GM23338 (cell line): ENCODE measurements at regions not wholly inside any gene's neighbourhood (a gene's known extent, or its start where the extent isn't known, plus 50 kb on each side); places are given as distances from the start of the nearest gene placed in this dataset.

Experiments
- ATAC-seq: fragments of 200-7000 bp; cut with Tn5 transposase; 3 replicates; pipeline ENCODE4 v1.9.1; 2020
- DNase-seq: peaks from one replicate; pipeline ENCODE4 v3.0.0-alpha.2; 2015; ENCODE audit warnings: low spot score
- H2AFZ ChIP-seq: fragments of 200-600 bp; sonication (generic); 2 replicates; pipeline ENCODE4 v1.8.0; 2016; ENCODE audit warnings: antibody characterized with exemption, mild to moderate bottlenecking, moderate library complexity
- H3F3A ChIP-seq: fragments of 200-600 bp; sonication (generic); replicated peaks from 2 replicates; pipeline ENCODE4 v1.8.0; 2017; ENCODE audit warnings: antibody characterized with exemption, mixed run types, low read depth
- H3K27ac ChIP-seq: fragments of 200-600 bp; sonication (generic); 2 replicates; pipeline ENCODE4 v1.6.1; 2016; ENCODE audit warnings: low read depth
- H3K27me3 ChIP-seq: fragments of 200-600 bp; sonication (generic); 2 replicates; pipeline ENCODE4 v1.8.0; 2016; ENCODE audit warnings: mild to moderate bottlenecking, mixed run types, moderate library complexity; ENCODE audit not compliant: insufficient read depth
- H3K36me3 ChIP-seq: fragments of 200-600 bp; sonication (generic); 2 replicates; pipeline ENCODE4 v1.8.0; 2016; ENCODE audit warnings: mild to moderate bottlenecking; ENCODE audit not compliant: insufficient read depth
- H3K4me1 ChIP-seq: fragments of 200-600 bp; sonication (generic); 2 replicates; pipeline ENCODE4 v1.8.0; 2016; ENCODE audit warnings: mild to moderate bottlenecking, moderate library complexity; ENCODE audit not compliant: insufficient read depth
- H3K4me2 ChIP-seq: fragments of 200-600 bp; sonication (generic); 2 replicates; pipeline ENCODE4 v1.7.1; 2017; ENCODE audit warnings: mixed run types
- H3K4me3 ChIP-seq: fragments of 200-600 bp; sonication (generic); 2 replicates; pipeline ENCODE4 v1.6.1; 2016; ENCODE audit warnings: mixed run types
- H3K79me2 ChIP-seq: fragments of 200-600 bp; sonication (generic); replicated peaks from 2 replicates; pipeline ENCODE4 v1.8.0; 2017; ENCODE audit warnings: mild to moderate bottlenecking; ENCODE audit not compliant: insufficient read depth
- H3K9me2 ChIP-seq: fragments of 200-600 bp; sonication (generic); 2 replicates; pipeline ENCODE4 v1.8.0; 2017; ENCODE audit not compliant: insufficient read depth
- H4K20me1 ChIP-seq: fragments of 200-600 bp; sonication (generic); replicated peaks from 2 replicates; pipeline ENCODE4 v1.8.0; 2017; ENCODE audit warnings: mild to moderate bottlenecking; ENCODE audit not compliant: insufficient read depth
- H3K27ac Mint-ChIP-seq: 2 replicates; pipeline ENCODE4 v1.8.0; 2020; ENCODE audit warnings: inconsistent platforms, mild to moderate bottlenecking, moderate library complexity, mixed read lengths
- H3K27me3 Mint-ChIP-seq: 3 replicates; pipeline ENCODE4 v1.8.0; 2022; ENCODE audit warnings: low read depth, mild to moderate bottlenecking, moderate library complexity, mixed read lengths, inconsistent platforms; ENCODE audit not compliant: insufficient read depth, poor library complexity
- H3K36me3 Mint-ChIP-seq: 3 replicates; pipeline ENCODE4 v1.8.0; 2021; ENCODE audit warnings: low read depth, mild to moderate bottlenecking, inconsistent platforms, moderate library complexity, mixed read lengths
- H3K4me1 Mint-ChIP-seq: 3 replicates; pipeline ENCODE4 v1.8.0; 2020; ENCODE audit warnings: mild to moderate bottlenecking, inconsistent platforms, mixed read lengths
- H3K4me3 Mint-ChIP-seq: 3 replicates; pipeline ENCODE4 v1.8.0; 2021; ENCODE audit warnings: moderate library complexity, mild to moderate bottlenecking, inconsistent platforms, mixed read lengths
- H3K9me3 Mint-ChIP-seq: 3 replicates; pipeline ENCODE4 v1.8.0; 2020; ENCODE audit warnings: moderate library complexity, mild to moderate bottlenecking, inconsistent platforms, mixed read lengths
- CREB1 ChIP-seq: fragments of 250-450 bp; sonication (Bioruptor Pico); IDR thresholded peaks from 2 replicates; pipeline ENCODE4 v1.5.0; 2020; ENCODE audit warnings: low read depth, mild to moderate bottlenecking, moderate library complexity
- NANOG ChIP-seq: IDR thresholded peaks from 2 replicates; pipeline ENCODE4 v1.6.1; 2016; ENCODE audit warnings: antibody characterized with exemption, borderline replicate concordance
- POLR2AphosphoS5 ChIP-seq: IDR thresholded peaks from 2 replicates; pipeline ENCODE4 v1.6.1; 2016; ENCODE audit warnings: antibody characterized with exemption, low read depth
- ZNF114 ChIP-seq: fragments of 250-450 bp; sonication (Bioruptor Pico); IDR thresholded peaks from 2 replicates; pipeline ENCODE4 v1.5.0; 2020; ENCODE audit warnings: mild to moderate bottlenecking, moderate library complexity
- TF ChIP-seq, protein P1 (sequence below): fragments of 250-450 bp; sonication (Bioruptor Pico); IDR thresholded peaks from 2 replicates; pipeline ENCODE4 v1.5.0; 2020; ENCODE audit warnings: mild to moderate bottlenecking, moderate library complexity
- TF ChIP-seq, protein P2 (sequence below): IDR thresholded peaks from 2 replicates; pipeline ENCODE4 v1.6.1; 2016; ENCODE audit warnings: antibody characterized with exemption

DNA sequence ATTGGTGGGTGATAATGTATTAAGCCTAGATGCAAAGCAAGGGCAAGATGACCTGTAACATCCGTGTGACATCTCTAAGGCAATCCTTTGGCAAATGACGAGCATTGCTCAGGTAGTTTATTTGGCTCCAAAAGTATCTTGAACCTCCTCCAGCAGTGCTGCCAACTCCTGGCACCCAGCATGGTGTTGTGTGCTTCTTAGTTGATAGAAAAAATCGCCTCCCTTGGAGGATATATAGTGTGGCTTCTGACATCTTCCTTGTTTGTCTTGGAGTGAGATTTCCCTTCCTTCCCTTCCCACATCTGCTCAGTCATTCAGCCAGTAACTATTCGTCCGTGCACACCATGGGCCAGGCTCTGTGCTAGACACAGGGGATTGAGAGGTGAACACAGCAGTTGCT, 121.8 kb downstream of the TOMM20 start (continued):
- TF ChIP-seq, protein P1, sequence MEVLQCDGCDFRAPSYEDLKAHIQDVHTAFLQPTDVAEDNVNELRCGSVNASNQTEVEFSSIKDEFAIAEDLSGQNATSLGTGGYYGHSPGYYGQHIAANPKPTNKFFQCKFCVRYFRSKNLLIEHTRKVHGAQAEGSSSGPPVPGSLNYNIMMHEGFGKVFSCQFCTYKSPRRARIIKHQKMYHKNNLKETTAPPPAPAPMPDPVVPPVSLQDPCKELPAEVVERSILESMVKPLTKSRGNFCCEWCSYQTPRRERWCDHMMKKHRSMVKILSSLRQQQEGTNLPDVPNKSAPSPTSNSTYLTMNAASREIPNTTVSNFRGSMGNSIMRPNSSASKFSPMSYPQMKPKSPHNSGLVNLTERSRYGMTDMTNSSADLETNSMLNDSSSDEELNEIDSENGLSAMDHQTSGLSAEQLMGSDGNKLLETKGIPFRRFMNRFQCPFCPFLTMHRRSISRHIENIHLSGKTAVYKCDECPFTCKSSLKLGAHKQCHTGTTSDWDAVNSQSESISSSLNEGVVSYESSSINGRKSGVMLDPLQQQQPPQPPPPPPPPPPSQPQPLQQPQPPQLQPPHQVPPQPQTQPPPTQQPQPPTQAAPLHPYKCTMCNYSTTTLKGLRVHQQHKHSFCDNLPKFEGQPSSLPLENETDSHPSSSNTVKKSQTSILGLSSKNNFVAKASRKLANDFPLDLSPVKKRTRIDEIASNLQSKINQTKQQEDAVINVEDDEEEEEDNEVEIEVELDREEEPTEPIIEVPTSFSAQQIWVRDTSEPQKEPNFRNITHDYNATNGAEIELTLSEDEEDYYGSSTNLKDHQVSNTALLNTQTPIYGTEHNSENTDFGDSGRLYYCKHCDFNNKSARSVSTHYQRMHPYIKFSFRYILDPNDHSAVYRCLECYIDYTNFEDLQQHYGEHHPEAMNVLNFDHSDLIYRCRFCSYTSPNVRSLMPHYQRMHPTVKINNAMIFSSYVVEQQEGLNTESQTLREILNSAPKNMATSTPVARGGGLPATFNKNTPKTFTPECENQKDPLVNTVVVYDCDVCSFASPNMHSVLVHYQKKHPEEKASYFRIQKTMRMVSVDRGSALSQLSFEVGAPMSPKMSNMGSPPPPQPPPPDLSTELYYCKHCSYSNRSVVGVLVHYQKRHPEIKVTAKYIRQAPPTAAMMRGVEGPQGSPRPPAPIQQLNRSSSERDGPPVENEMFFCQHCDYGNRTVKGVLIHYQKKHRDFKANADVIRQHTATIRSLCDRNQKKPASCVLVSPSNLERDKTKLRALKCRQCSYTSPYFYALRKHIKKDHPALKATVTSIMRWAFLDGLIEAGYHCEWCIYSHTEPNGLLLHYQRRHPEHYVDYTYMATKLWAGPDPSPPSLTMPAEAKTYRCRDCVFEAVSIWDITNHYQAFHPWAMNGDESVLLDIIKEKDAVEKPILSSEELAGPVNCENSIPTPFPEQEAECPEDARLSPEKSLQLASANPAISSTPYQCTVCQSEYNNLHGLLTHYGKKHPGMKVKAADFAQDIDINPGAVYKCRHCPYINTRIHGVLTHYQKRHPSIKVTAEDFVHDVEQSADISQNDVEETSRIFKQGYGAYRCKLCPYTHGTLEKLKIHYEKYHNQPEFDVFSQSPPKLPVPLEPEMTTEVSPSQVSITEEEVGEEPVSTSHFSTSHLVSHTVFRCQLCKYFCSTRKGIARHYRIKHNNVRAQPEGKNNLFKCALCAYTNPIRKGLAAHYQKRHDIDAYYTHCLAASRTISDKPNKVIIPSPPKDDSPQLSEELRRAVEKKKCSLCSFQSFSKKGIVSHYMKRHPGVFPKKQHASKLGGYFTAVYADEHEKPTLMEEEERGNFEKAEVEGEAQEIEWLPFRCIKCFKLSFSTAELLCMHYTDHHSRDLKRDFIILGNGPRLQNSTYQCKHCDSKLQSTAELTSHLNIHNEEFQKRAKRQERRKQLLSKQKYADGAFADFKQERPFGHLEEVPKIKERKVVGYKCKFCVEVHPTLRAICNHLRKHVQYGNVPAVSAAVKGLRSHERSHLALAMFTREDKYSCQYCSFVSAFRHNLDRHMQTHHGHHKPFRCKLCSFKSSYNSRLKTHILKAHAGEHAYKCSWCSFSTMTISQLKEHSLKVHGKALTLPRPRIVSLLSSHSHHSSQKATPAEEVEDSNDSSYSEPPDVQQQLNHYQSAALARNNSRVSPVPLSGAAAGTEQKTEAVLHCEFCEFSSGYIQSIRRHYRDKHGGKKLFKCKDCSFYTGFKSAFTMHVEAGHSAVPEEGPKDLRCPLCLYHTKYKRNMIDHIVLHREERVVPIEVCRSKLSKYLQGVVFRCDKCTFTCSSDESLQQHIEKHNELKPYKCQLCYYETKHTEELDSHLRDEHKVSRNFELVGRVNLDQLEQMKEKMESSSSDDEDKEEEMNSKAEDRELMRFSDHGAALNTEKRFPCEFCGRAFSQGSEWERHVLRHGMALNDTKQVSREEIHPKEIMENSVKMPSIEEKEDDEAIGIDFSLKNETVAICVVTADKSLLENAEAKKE = no peak
- TF ChIP-seq ZNF114 (CRISPR knock-in tag) = no peak
- no peak for TF ChIP-seq POLR2AphosphoS5
- TF ChIP-seq, protein P2, sequence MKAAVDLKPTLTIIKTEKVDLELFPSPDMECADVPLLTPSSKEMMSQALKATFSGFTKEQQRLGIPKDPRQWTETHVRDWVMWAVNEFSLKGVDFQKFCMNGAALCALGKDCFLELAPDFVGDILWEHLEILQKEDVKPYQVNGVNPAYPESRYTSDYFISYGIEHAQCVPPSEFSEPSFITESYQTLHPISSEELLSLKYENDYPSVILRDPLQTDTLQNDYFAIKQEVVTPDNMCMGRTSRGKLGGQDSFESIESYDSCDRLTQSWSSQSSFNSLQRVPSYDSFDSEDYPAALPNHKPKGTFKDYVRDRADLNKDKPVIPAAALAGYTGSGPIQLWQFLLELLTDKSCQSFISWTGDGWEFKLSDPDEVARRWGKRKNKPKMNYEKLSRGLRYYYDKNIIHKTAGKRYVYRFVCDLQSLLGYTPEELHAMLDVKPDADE = no peak
- no peak for TF ChIP-seq CREB1
- no peak for TF ChIP-seq NANOG

DNA sequence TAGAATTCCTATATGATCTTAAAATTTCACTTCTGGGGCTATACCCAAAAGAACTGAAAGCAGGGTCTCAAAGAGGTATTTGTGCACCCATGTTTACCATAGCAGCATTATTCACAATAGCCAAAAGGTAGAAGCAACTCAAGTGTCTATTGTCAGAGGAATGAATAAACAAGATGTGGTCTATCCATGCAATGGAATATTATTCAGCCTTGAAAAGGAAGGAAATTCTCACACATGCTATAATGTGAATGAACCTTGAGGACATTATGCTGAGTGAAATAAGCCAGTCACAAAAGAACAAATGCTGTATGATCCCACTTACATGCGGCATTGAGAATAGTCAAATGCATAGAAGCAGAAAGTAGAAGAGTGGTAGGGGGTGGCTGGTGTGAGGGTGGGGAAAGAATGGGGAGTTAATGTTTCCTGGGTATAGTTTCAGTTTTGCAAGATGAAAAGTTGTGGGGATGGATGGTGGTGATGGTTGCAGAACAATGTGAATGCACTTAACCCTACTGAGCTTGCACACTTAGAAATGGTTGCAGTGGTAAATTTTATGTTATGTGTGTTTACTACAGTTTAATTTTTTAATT, 122.4 kb downstream of the TOMM20 start:
- Histone ChIP-seq H3K4me2 (no peak overlapping the region), H3K79me2 (no peaks in the 10 kb centered on the region), H3K9me2 (0 out of 2 replicates have a peak, but pooled peaks cover 3% of the 10 kb centered on the region), H3K4me1 (no peaks in the 10 kb centered on the region), H2AFZ (no peak overlapping the region), H3F3A (no peaks in the 10 kb centered on the region), H3K4me3 (no peak overlapping the region), H3K36me3 (no peaks in the 10 kb centered on the region), H4K20me1 (no peaks in the 10 kb centered on the region), H3K27me3 (no peaks in the 10 kb centered on the region), H3K27ac (no peak overlapping the region)
- Mint-ChIP-seq H3K36me3 (peaks cover 3% of the 10 kb centered on the region; the same call in 1 of the 3 replicates), H3K27ac (no peak overlapping the region), H3K9me3 (peaks cover 12% of the 10 kb centered on the region; the same call in 2 of the 3 replicates), H3K4me1 (no peaks in the 10 kb centered on the region; the same call in 2 of the 3 replicates), H3K27me3 (peaks cover 4% of the 10 kb centered on the region), H3K4me3 (no peak overlapping the region)
- ATAC-seq (no peak), DNase-seq (no peak)
- TF ChIP-seq, protein P1 = no peak
